ENCODE measurements at regions not wholly inside any gene's neighbourhood (a gene's known extent, or its start where the extent isn't known, plus 50 kb on each side); places are given as distances from the start of the nearest gene placed in this dataset.

GRCh38 chr4:38454284-38454683 is 209.7 kb upstream of the KLF3 start:
- TF ChIP-seq GATA3 (IDR thresholded peaks at IDR 0.05; ENCODE audit: low read depth, low read length) (no peak), GATA2 (IDR thresholded peaks at IDR 0.05; ENCODE audit: low read depth, low read length) (no peak)

All from SH-SY5Y (cell line).